Loucy (cell line): ENCODE measurements at regions not wholly inside any gene's neighbourhood (a gene's known extent, or its start where the extent isn't known, plus 50 kb on each side); places are given as distances from the start of the nearest gene placed in this dataset.

ENCODE experiments used
- H2AFZ ChIP-seq: fragments of 200-600 bp; sonication (generic); 2 replicates; pipeline ENCODE4 v1.6.0; 2016; ENCODE audit warnings: antibody characterized with exemption, mild to moderate bottlenecking, low read length, moderate library complexity
- H3F3A ChIP-seq: fragments of 200-600 bp; 2 replicates; pipeline ENCODE4 v1.6.0; 2016; ENCODE audit warnings: antibody characterized with exemption, low read depth, mild to moderate bottlenecking
- H3K27me3 ChIP-seq: fragments of 200-600 bp; sonication (generic); 2 replicates; pipeline ENCODE4 v1.6.1; 2014; ENCODE audit warnings: low read length, mild to moderate bottlenecking; ENCODE audit not compliant: insufficient read depth, poor library complexity, severe bottlenecking
- H3K36me3 ChIP-seq: fragments of 200-600 bp; sonication (generic); 2 replicates; pipeline ENCODE4 v1.6.1; 2016; ENCODE audit warnings: low read length; ENCODE audit not compliant: insufficient read depth
- H3K4me1 ChIP-seq: fragments of 200-600 bp; sonication (generic); 2 replicates; pipeline ENCODE4 v1.5.1; 2014; ENCODE audit warnings: low read length, mild to moderate bottlenecking; ENCODE audit not compliant: insufficient read depth, poor library complexity, severe bottlenecking
- H3K4me2 ChIP-seq: fragments of 200-600 bp; sonication (generic); 2 replicates; pipeline ENCODE4 v1.6.0; 2014; ENCODE audit warnings: antibody characterized with exemption, low read length, low read depth, mild to moderate bottlenecking; ENCODE audit not compliant: poor library complexity, severe bottlenecking
- H3K4me3 ChIP-seq: fragments of 200-600 bp; sonication (generic); 2 replicates; pipeline ENCODE4 v1.5.1; 2014; ENCODE audit warnings: low read length, mild to moderate bottlenecking, mixed read lengths; ENCODE audit not compliant: poor library complexity, severe bottlenecking
- H3K79me2 ChIP-seq: fragments of 200-600 bp; sonication (generic); 2 replicates; pipeline ENCODE4 v1.6.1; 2014; ENCODE audit warnings: low read length; ENCODE audit not compliant: insufficient read depth
- H3K9ac ChIP-seq: fragments of 200-600 bp; sonication (generic); 2 replicates; pipeline ENCODE4 v1.6.0; 2014; ENCODE audit warnings: mild to moderate bottlenecking, low read depth, low read length, moderate library complexity; ENCODE audit not compliant: poor library complexity, severe bottlenecking
- H3K9me2 ChIP-seq: fragments of 200-600 bp; sonication (generic); replicated peaks from 2 replicates; pipeline ENCODE4 v1.6.1; 2016; ENCODE audit warnings: low read depth, low read length, mixed read lengths
- H3K9me3 ChIP-seq: fragments of 200-600 bp; sonication (generic); 2 replicates; pipeline ENCODE4 v1.6.1; 2014; ENCODE audit warnings: mild to moderate bottlenecking, antibody characterized with exemption, low read length, low read depth; ENCODE audit not compliant: insufficient read depth
- H4K20me1 ChIP-seq: fragments of 200-600 bp; sonication (generic); 2 replicates; pipeline ENCODE4 v1.6.0; 2014; ENCODE audit warnings: antibody characterized with exemption, low read length, mild to moderate bottlenecking; ENCODE audit not compliant: insufficient read depth, poor library complexity, severe bottlenecking
- CTCF ChIP-seq: fragments of 200-600 bp; sonication (generic); conservative IDR thresholded peaks from 2 replicates; pipeline ENCODE4 v1.5.1; 2014; ENCODE audit warnings: mild to moderate bottlenecking, antibody characterized with exemption, low read length
- EZH2phosphoT487 ChIP-seq: fragments of 200-600 bp; IDR thresholded peaks from 2 replicates; pipeline ENCODE4 v1.6.1; 2018; ENCODE audit warnings: antibody characterized with exemption, mild to moderate bottlenecking, moderate library complexity, borderline replicate concordance

GRCh38 chr7:73964786-73965185 lies 63.2 kb upstream of the ELN start:
- H3K79me2 ChIP-seq, result no peaks in the 10 kb centered on the region
- no peak overlapping the region for H3K9ac ChIP-seq
- no peaks in the 10 kb centered on the region for H3K36me3 ChIP-seq
- H3K4me2 ChIP-seq, result no peak overlapping the region
- H3K4me1 ChIP-seq, result no peaks in the 10 kb centered on the region
- H3K4me3 ChIP-seq, result no peak overlapping the region
- H3K9me3 ChIP-seq, result peaks cover 2% of the 10 kb centered on the region; the same call in 1 of the 2 replicates
- no peak overlapping the region for H2AFZ ChIP-seq
- no peaks in the 10 kb centered on the region for H3K9me2 ChIP-seq
- no peak for TF ChIP-seq EZH2phosphoT487
- TF ChIP-seq CTCF, result no peak
- H3K27me3 ChIP-seq, result no peaks in the 10 kb centered on the region
- H3F3A ChIP-seq, result no peaks in the 10 kb centered on the region
- no peaks in the 10 kb centered on the region for H4K20me1 ChIP-seq

DNA sequence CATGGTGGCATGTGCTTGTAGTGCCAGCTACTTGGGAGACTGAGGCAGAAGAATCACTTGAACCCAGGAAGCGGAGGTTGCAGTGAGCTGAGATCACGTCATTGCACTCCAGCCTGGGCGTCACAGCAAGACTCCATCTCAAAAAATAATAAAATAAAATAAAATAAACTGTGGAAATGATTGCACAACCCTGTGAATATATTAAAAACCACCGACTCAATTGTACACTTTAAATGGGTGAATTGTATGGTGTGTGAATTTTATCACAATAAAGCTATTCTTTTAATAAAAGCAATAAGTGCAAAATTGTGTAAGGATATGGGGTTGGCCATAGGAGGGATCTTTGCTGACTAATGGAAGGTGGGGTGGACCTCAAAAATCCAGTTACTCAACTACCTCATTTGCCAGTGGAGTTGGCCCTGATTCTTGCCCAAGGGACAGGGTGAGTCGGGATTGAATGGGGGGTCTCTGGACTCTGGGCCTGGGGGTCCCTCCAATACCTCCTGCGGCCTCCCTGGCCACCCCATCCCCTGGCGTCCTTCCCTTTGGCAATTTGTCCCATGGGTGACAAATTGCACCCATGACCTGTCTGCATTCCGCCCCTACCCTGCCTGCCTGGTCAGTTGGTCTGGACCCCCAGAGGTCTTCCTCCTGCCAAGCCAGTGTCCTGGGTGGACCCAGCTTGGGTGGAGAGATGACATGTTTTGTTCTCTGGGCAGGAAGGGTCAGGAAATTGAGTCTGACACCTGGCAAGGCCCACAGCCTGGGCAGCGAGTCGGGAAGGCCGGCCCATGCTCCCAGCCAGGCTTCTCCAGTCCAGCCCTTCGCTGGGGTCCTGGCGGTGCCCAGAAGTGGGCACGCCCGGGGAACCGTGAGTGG lies 61.7 kb upstream of the ELN start:
- no peaks in the 10 kb centered on the region for H4K20me1 ChIP-seq
- H3K4me2 ChIP-seq, result no peak overlapping the region
- no peak overlapping the region for H3K4me3 ChIP-seq
- no peak overlapping the region for H2AFZ ChIP-seq
- no peak overlapping the region for H3K9ac ChIP-seq
- H3K9me2 ChIP-seq, result no peaks in the 10 kb centered on the region
- H3F3A ChIP-seq, result no peaks in the 10 kb centered on the region
- no peaks in the 10 kb centered on the region for H3K79me2 ChIP-seq
- H3K4me1 ChIP-seq, result no peaks in the 10 kb centered on the region
- no peaks in the 10 kb centered on the region for H3K36me3 ChIP-seq
- peaks cover 2% of the 10 kb centered on the region; the same call in 1 of the 2 replicates for H3K9me3 ChIP-seq
- no peak for TF ChIP-seq EZH2phosphoT487
- TF ChIP-seq CTCF, result no peak
- H3K27me3 ChIP-seq, result no peaks in the 10 kb centered on the region

DNA sequence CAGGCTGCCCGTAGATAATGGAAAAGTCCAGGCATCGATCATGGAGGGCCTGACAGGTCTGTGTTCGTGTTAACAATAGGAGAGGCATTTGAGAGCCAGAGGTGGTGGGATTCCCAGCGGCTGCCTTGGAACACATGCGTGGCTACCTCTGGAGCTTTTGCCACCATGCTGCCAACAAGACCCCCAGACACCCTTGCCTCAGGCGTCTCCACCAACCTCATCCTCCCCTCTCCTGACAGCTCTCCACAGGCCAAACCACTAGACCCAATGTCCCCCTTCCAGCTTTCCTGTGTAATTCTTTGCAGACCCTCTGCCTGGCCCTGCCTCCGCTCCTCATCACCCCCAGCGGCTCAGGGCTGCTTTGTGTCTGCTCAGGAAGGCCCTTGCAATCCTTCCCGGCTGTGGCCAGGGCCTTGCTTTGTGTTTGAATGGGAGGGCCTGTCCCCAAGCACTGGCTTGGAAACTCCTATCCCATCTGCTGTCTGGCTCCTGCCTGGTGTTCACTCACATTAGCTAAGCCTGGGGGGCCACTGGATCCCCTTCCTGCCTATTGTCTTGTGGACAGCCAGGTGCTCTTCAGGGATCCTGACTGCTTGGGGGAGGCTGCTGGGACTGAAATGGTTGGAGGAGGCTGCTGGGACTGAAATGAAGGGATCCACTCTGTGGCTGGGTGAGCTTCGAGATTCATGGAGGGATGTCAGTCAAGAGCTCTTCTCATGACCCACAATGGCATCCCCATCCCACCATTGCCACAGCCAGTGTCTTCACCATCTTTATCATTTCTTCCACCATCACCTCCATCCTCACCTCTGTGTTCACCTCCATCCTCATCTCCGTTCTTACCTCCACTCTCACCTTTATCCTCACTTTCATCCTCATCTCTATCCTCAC lies 60.8 kb upstream of the ELN start:
- Histone ChIP-seq H3K4me3 (no peak overlapping the region), H3K4me2 (no peak overlapping the region), H3F3A (no peaks in the 10 kb centered on the region), H2AFZ (no peak overlapping the region), H3K4me1 (no peaks in the 10 kb centered on the region), H3K9ac (no peak overlapping the region), H3K36me3 (no peaks in the 10 kb centered on the region), H4K20me1 (no peaks in the 10 kb centered on the region), H3K27me3 (no peaks in the 10 kb centered on the region), H3K9me3 (peaks cover 2% of the 10 kb centered on the region; the same call in 1 of the 2 replicates), H3K79me2 (no peaks in the 10 kb centered on the region), H3K9me2 (no peaks in the 10 kb centered on the region)
- TF ChIP-seq CTCF, result no peak
- no peak for TF ChIP-seq EZH2phosphoT487
